Choroid plexus epithelial cell (primary cell): ENCODE measurements at regions not wholly inside any gene's neighbourhood (a gene's known extent, or its start where the extent isn't known, plus 50 kb on each side); places are given as distances from the start of the nearest gene placed in this dataset.

Experiments
- DNase-seq: peaks from one replicate; pipeline ENCODE4 v3.0.0-alpha.2; 2010; ENCODE audit warnings: low read depth
- H3K4me3 ChIP-seq: 2 replicates; pipeline ENCODE4 v1.5.1; 2011; ENCODE audit warnings: low read depth, mild to moderate bottlenecking, control low read depth, low read length, moderate library complexity
- CTCF ChIP-seq: conservative IDR thresholded peaks from 2 replicates; pipeline ENCODE4 v1.5.1; 2011; ENCODE audit warnings: low read depth, mild to moderate bottlenecking, control low read depth, inconsistent platforms, low read length, moderate library complexity

- TF ChIP-seq CTCF, result no peak
- no peak overlapping the region for H3K4me3 ChIP-seq
- DNase-seq, result no peak
Measured at GRCh38 chr16:54482892-54483574, 196.4 kb upstream of the IRX3 start.

- DNase-seq, result no peak
- H3K4me3 ChIP-seq, result no peak overlapping the region
- TF ChIP-seq CTCF, result no peak
Measured at GRCh38 chr16:54480429-54480828, 193.8 kb upstream of the IRX3 start.

- TF ChIP-seq CTCF, result no peak
- DNase-seq, result no peak
- H3K4me3 ChIP-seq, result no peak overlapping the region
Measured at GRCh38 chr16:54479546-54479945, 193.0 kb upstream of the IRX3 start.

- DNase-seq, result no peak
- TF ChIP-seq CTCF, result no peak
- H3K4me3 ChIP-seq, result no peak overlapping the region
Measured at GRCh38 chr16:54477714-54478113, 191.1 kb upstream of the IRX3 start.

GRCh38 chr16:54475019-54475601 lies 188.5 kb upstream of the IRX3 start:
- DNase-seq, result no peak
- TF ChIP-seq CTCF, result no peak
- H3K4me3 ChIP-seq, result no peak overlapping the region

GRCh38 chr16:54473226-54473993 lies 186.8 kb upstream of the IRX3 start:
- no peak for TF ChIP-seq CTCF
- H3K4me3 ChIP-seq, result no peak overlapping the region

GRCh38 chr16:54467398-54467797 lies 180.8 kb upstream of the IRX3 start:
- DNase-seq, result no peak
- no peak overlapping the region for H3K4me3 ChIP-seq
- no peak for TF ChIP-seq CTCF

More at GRCh38 chr16:54473226-54473993, 186.8 kb upstream of the IRX3 start:
- DNase-seq, result no peak
